DMS53 treated with DMSO at 0.1 percent for 48 hours (cell line): ENCODE measurements at regions not wholly inside any gene's neighbourhood (a gene's known extent, or its start where the extent isn't known, plus 50 kb on each side); places are given as distances from the start of the nearest gene placed in this dataset.
"Not testable (repeated sequence)": the region's sequence is repeated elsewhere in the genome, so short reads cannot be mapped to it uniquely, and the experiment has no call there.

Source experiments
- DNase-seq: peaks from one replicate; lab custom pipeline; 2025; ENCODE audit not compliant: unreplicated experiment; lab: John Stamatoyannopoulos, UW

GRCh38 chr15:31650055-31650701 is 323.5 kb downstream of the KLF13 start:
- not testable (repeated sequence) for DNase-seq

GRCh38 chr15:31656915-31657314 is 330.3 kb downstream of the KLF13 start:
- DNase-seq: not testable (repeated sequence)

- no peak for DNase-seq
Observed at GRCh38 chr15:31660816-31661215, 334.2 kb downstream of the KLF13 start.

GRCh38 chr15:31665732-31666131 is 339.1 kb downstream of the KLF13 start:
- not testable (repeated sequence) for DNase-seq

GRCh38 chr15:31669158-31669908 is 342.7 kb downstream of the KLF13 start:
- not testable (repeated sequence) for DNase-seq

- DNase-seq: not testable (repeated sequence)
Observed at GRCh38 chr15:31673263-31673662, 346.6 kb downstream of the KLF13 start.

- not testable (repeated sequence) for DNase-seq
Observed at GRCh38 chr15:31681529-31682259, 348.6 kb upstream of the CHRNA7 start.

GRCh38 chr15:31687088-31687487 is 343.2 kb upstream of the CHRNA7 start:
- DNase-seq: not testable (repeated sequence)

- not testable (repeated sequence) for DNase-seq
Observed at GRCh38 chr15:31696509-31696908, 333.8 kb upstream of the CHRNA7 start.

GRCh38 chr15:31705076-31705678 is 325.1 kb upstream of the CHRNA7 start:
- DNase-seq: not testable (repeated sequence)

- DNase-seq: not testable (repeated sequence)
Observed at GRCh38 chr15:31707944-31708702, 322.2 kb upstream of the CHRNA7 start.

GRCh38 chr15:31708703-31709327 is 321.5 kb upstream of the CHRNA7 start:
- not testable (repeated sequence) for DNase-seq

GRCh38 chr15:31709479-31709878 is 320.8 kb upstream of the CHRNA7 start:
- DNase-seq: not testable (repeated sequence)

GRCh38 chr15:31710806-31711205 is 319.5 kb upstream of the CHRNA7 start:
- DNase-seq: not testable (repeated sequence)

- DNase-seq: not testable (repeated sequence)
Observed at GRCh38 chr15:31715208-31715607, 315.1 kb upstream of the CHRNA7 start.

- DNase-seq: not testable (repeated sequence)
Observed at GRCh38 chr15:31718625-31719024, 311.7 kb upstream of the CHRNA7 start.

GRCh38 chr15:31719396-31720022 is 310.8 kb upstream of the CHRNA7 start:
- DNase-seq: not testable (repeated sequence)

GRCh38 chr15:31723019-31723418 is 307.3 kb upstream of the CHRNA7 start:
- DNase-seq: not testable (repeated sequence)

GRCh38 chr15:31724903-31725302 is 305.4 kb upstream of the CHRNA7 start:
- DNase-seq: not testable (repeated sequence)
